K562 (cell line): ENCODE measurements at regions not wholly inside any gene's neighbourhood (a gene's known extent, or its start where the extent isn't known, plus 50 kb on each side); places are given as distances from the start of the nearest gene placed in this dataset.
A peak's percentile ranks its signal among the peaks of the same experiment; 100 is the strongest.

Experiments
- CEBPB ChIP-seq: fragments of 450-650 bp; IDR thresholded peaks from 2 replicates; pipeline ENCODE4 v1.6.1; 2016; ENCODE audit warnings: missing genetic modification characterization, missing compliant biosample characterization
- FOXK1 ChIP-seq: sonication (generic); formaldehyde crosslinking; IDR thresholded peaks from 2 replicates; pipeline ENCODE4 v1.8.0; 2022; ENCODE audit warnings: missing genetic modification reagents, mild to moderate bottlenecking, borderline replicate concordance
- FOXM1 ChIP-seq, 2 experiments: fragments of 450-650 bp in 1 of 2; sonication (generic) in 1 of 2; formaldehyde crosslinking in 1 of 2; IDR thresholded peaks; 2 replicates each; pipeline versions ENCODE4 v1.6.1 to v1.9.0; 2017 to 2022; ENCODE audit warnings: low read depth in 2 of 2, mild to moderate bottlenecking in 2 of 2, missing genetic modification reagents in 1 of 2, moderate library complexity in 1 of 2
- HDAC1 ChIP-seq, 2 experiments: fragments of 450-650 bp; IDR thresholded peaks; 2 replicates each; pipeline ENCODE4 v1.6.1; 2016 to 2017; ENCODE audit warnings: inconsistent platforms in 1 of 2, mild to moderate bottlenecking in 1 of 2, moderate library complexity in 1 of 2
- HIVEP1 ChIP-seq: fragments of 250-450 bp; sonication (Bioruptor Pico); IDR thresholded peaks from 2 replicates; pipeline ENCODE4 v1.4.0; 2020; ENCODE audit warnings: mild to moderate bottlenecking
- MCM2 ChIP-seq: fragments of 450-650 bp; IDR thresholded peaks from 2 replicates; pipeline ENCODE4 v1.6.1; 2017; ENCODE audit warnings: low read depth, mild to moderate bottlenecking
- MYBL2 ChIP-seq, 2 experiments: fragments of 450-650 bp in 1 of 2; sonication (generic) in 1 of 2; formaldehyde crosslinking in 1 of 2; IDR thresholded peaks; 2 replicates each; pipeline versions ENCODE4 v1.6.1 to v1.8.1; 2017 to 2022; ENCODE audit warnings: borderline replicate concordance in 1 of 2, inconsistent platforms in 1 of 2, low read depth in 1 of 2, mild to moderate bottlenecking in 1 of 2, missing genetic modification reagents in 1 of 2, moderate library complexity in 1 of 2
- NEUROD1 ChIP-seq: fragments of 150-350 bp; IDR thresholded peaks from 2 replicates; pipeline ENCODE4 v1.6.1; 2014; ENCODE audit warnings: borderline replicate concordance, low read length, low read depth; ENCODE audit not compliant: partially characterized antibody
- SMARCA4 ChIP-seq: fragments of 450-650 bp; IDR thresholded peaks from 2 replicates; pipeline ENCODE4 v1.6.1; 2016
- SMARCB1 ChIP-seq: IDR thresholded peaks from 2 replicates; pipeline ENCODE4 v1.6.1; 2011; ENCODE audit warnings: improper control_type of control experiment, low read depth; ENCODE audit not compliant: insufficient read length
- UBTF ChIP-seq, 2 experiments: IDR thresholded peaks; 2 replicates each; pipeline ENCODE4 v1.6.1; 2012; ENCODE audit warnings: improper control_type of control experiment in 2 of 2, low read depth in 2 of 2, low read length in 2 of 2, borderline replicate concordance in 1 of 2
- ZNF507 ChIP-seq: conservative IDR thresholded peaks from 2 replicates; pipeline ENCODE4 v1.6.1; 2017; ENCODE audit warnings: missing genetic modification characterization, missing compliant biosample characterization
- ZNF561 ChIP-seq: fragments of 450-650 bp; formaldehyde crosslinking; conservative IDR thresholded peaks from 2 replicates; pipeline ENCODE4 v1.4.0; 2020; ENCODE audit warnings: mild to moderate bottlenecking, moderate library complexity
- ZNF778 ChIP-seq: fragments of 450-650 bp; formaldehyde crosslinking; IDR thresholded peaks from 2 replicates; pipeline ENCODE4 v1.4.0; 2020; ENCODE audit warnings: mild to moderate bottlenecking, moderate library complexity
- TF ChIP-seq, protein P1 (sequence below): fragments of 250-450 bp; sonication (Bioruptor Pico); IDR thresholded peaks from 2 replicates; pipeline ENCODE4 v1.5.0; 2021; ENCODE audit warnings: mild to moderate bottlenecking, moderate library complexity
- TF ChIP-seq, protein P2 (sequence below): fragments of 450-650 bp; IDR thresholded peaks from 2 replicates; pipeline ENCODE4 v1.6.1; 2016; ENCODE audit warnings: mild to moderate bottlenecking

DNA sequence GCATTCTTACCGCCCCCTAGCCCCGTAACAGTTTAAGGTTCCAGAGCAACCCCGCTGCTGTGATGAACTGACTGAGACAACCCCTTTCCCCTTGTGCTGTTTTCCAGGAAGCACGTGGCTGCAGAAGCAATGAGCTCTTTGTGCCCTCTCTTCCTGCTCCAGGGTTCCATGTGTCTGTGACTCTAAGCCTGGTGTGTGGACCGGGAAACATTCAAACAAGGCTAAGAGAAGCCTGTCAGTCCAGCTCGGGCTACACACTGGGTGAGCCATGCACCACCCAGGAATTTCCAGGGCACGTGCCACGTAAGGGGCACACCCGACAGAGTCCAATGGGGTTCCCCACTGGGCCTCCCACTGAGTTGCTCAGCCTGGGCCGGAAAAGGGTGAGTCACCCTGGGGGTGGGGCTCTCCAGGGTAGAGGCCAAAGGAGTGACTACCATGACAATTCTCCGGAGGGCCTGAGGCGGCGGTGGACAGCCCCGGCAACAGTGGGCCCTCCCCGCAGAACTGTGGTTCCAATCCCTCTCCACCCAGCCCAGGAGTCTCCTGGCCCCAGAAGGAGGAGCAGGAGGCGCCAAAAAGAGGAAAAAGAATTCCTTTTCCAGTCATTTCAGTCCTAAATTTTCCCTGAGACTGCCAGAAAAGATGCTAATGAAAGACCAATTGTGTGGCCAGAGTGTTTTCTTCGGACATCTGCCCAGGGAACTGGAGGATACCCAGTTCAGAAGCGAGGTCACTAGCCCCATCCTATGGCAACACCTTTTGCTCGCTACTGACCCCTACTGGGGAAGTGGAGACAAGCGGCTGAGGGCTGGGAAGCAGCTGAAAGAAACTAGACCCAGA, 157.8 kb upstream of the SLC1A4 start (continued):
- TF ChIP-seq FOXK1 (CRISPR knock-in tag) (no peak), ZNF778 (CRISPR knock-in tag) (no peak), NEUROD1 (peak; percentile 13), MCM2 (no peak), MYBL2 (IDR thresholded peaks at IDR 0.05; ENCODE audit: low read depth) (no peak), MYBL2 (CRISPR knock-in tag; IDR thresholded peaks at IDR 0.05; ENCODE audit: borderline replicate concordance) (no peak), SMARCB1 (no peak), HIVEP1 (CRISPR knock-in tag) (no peak; the same call in 1 of the 2 replicates), UBTF (IDR thresholded peaks at IDR 0.05; ENCODE audit: borderline replicate concordance in 1 of 2, low read depth in 2 of 2, low read length in 2 of 2) (peak in 1 of 2 experiments; percentile 85; a peak in 2 of 4 replicates), ZNF507 (tag) (no peak), CEBPB (tag) (no peak), HDAC1 (IDR thresholded peaks at IDR 0.05) (0 out of 4 replicates have a peak, but pooled peaks of 1 of the 2 experiments have one; percentile 40), ZNF561 (no peak), SMARCA4 (peak; percentile 80), FOXM1 (IDR thresholded peaks at IDR 0.05; ENCODE audit: low read depth) (no peak), FOXM1 (CRISPR knock-in tag; IDR thresholded peaks at IDR 0.05; ENCODE audit: low read depth) (no peak)
- TF ChIP-seq, protein P1, sequence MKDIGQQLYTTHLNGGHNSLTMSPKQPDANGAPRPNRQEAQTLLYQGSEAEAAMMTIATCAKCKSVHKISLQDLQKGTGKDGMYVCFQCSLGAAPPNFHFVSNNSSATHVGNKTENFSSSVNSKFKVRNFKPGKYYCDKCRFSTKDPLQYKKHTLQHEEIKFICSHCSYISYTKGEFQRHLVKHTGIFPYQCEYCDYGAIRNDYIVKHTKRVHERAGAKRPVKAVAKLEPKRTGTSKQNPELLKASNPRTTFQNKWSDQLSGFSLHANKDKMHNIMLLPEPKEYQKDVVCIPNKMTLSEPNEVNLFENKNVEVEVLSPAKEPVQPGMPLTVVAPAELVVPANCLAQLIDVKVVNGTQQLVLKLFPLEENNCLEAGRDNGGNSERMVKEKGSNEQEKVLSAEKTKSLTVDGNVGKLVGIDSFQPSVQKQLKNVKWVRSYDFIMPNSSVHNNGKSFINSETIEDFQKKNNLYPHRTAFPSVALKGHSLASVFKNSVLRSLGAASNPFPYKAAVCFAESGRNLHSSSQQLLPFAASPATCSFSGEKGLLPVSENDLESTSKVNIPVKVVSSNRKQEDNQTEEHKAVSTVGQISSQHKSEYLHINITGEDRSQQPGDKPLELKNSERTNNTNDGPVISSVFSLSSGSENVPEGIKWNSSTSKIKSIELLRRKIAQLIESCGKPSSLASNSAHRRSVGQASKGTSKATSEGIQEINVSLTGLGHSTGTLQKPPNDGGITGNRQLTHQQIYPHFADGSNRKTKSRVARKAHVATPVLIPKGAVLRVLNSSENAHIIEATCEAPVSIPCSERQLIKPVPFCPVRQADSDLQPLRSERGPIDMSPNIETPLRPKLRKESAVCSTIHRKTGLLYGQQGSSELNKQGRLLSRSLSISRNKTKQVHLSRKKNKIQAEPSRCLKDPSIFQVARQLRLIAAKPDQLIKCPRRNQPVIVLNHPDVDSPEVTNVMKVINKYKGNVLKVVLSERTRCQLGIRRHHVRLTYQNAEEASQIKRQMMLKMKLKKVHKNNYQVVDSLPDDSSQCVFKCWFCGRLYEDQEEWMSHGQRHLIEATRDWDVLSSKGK (CRISPR knock-in tag): no peak
- TF ChIP-seq, protein P2, sequence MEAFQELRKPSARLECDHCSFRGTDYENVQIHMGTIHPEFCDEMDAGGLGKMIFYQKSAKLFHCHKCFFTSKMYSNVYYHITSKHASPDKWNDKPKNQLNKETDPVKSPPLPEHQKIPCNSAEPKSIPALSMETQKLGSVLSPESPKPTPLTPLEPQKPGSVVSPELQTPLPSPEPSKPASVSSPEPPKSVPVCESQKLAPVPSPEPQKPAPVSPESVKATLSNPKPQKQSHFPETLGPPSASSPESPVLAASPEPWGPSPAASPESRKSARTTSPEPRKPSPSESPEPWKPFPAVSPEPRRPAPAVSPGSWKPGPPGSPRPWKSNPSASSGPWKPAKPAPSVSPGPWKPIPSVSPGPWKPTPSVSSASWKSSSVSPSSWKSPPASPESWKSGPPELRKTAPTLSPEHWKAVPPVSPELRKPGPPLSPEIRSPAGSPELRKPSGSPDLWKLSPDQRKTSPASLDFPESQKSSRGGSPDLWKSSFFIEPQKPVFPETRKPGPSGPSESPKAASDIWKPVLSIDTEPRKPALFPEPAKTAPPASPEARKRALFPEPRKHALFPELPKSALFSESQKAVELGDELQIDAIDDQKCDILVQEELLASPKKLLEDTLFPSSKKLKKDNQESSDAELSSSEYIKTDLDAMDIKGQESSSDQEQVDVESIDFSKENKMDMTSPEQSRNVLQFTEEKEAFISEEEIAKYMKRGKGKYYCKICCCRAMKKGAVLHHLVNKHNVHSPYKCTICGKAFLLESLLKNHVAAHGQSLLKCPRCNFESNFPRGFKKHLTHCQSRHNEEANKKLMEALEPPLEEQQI: no peak
